HCT116 (cell line): ENCODE measurements at regions not wholly inside any gene's neighbourhood (a gene's known extent, or its start where the extent isn't known, plus 50 kb on each side); places are given as distances from the start of the nearest gene placed in this dataset.

Source experiments
- ATAC-seq: fragments of 200-7000 bp; cut with Tn5 transposase; 2 replicates; pipeline ENCODE4 v1.9.1; 2020; ENCODE audit warnings: mild to moderate bottlenecking, moderate library complexity
- BruUV-seq: library from RNA; stranded (reverse); fragments of 400-500 nt; replicated peaks from 2 replicates; lab custom pipeline; 2021; lab: Mats Ljungman, UMichigan
- CTCF ChIA-PET: fragments of 300-600 bp; sonication (Branson Sonifier 250); formaldehyde crosslinking; loops from one replicate; lab custom pipeline; 2021; ENCODE audit warnings: antibody characterized with exemption; lab: Charles Lee
- POLR2A ChIA-PET: fragments of 300-600, 350-600 bp; sonication (Branson Sonifier 250); formaldehyde crosslinking; loops from one replicate; lab custom pipeline; 2021; ENCODE audit warnings: antibody characterized with exemption; lab: Charles Lee
- RAD21 ChIA-PET, 2 experiments: fragments of 300-600 bp; sonication (Branson Sonifier 250); formaldehyde crosslinking; loops; one replicate each; lab custom pipeline; 2023; ENCODE audit warnings: low total read pairs in 2 of 2; ENCODE audit not compliant: uncharacterized antibody in 2 of 2, unreplicated experiment in 2 of 2, low non-redundant PET in 1 of 2; lab: Charles Lee
- DNase-seq: peaks from one replicate; pipeline ENCODE4 v3.0.0-alpha.2; 2010; ENCODE audit warnings: low read depth, low spot score
- H2AFZ ChIP-seq: fragments of 200-600 bp; shearing (Covaris generic), sonication (generic); 2 replicates; pipeline ENCODE4 v1.6.1; 2017; ENCODE audit warnings: low read depth, mixed run types, mixed read lengths, antibody characterized with exemption, low read length; ENCODE audit not compliant: poor library complexity, severe bottlenecking
- H3K27ac ChIP-seq: 2 replicates; pipeline ENCODE4 v1.5.1; 2012; ENCODE audit warnings: low read depth, low read length
- H3K27me3 ChIP-seq: fragments of 200-600 bp; sonication (generic); 2 replicates; pipeline ENCODE4 v1.6.1; 2016; ENCODE audit warnings: mixed run types, low read length, mixed read lengths; ENCODE audit not compliant: insufficient read depth
- H3K36me3 ChIP-seq, 2 experiments: fragments of 200-500 bp in 1 of 2; fragments of 200-600 bp in 1 of 2; sonication (Bioruptor generic) in 1 of 2; sonication (generic) in 1 of 2; 2 replicates each; pipeline versions ENCODE4 v1.5.1 to v1.6.1; 2014 to 2016; ENCODE audit warnings: low read length in 2 of 2, inconsistent platforms in 1 of 2, mixed read lengths in 1 of 2, mixed run types in 1 of 2; ENCODE audit not compliant: insufficient read depth in 2 of 2, control insufficient read depth in 1 of 2
- H3K4me1 ChIP-seq, 2 experiments: fragments of 200-600 bp in 1 of 2; sonication (generic) in 1 of 2; 2 replicates each; pipeline versions ENCODE4 v1.5.1 to v1.6.1; 2012 to 2017; ENCODE audit warnings: low read length in 2 of 2, inconsistent platforms in 1 of 2, mild to moderate bottlenecking in 1 of 2, mixed read lengths in 1 of 2, mixed run types in 1 of 2, moderate library complexity in 1 of 2; ENCODE audit not compliant: insufficient read depth in 2 of 2, control insufficient read depth in 1 of 2
- H3K4me2 ChIP-seq: fragments of 200-600 bp; sonication (generic); 2 replicates; pipeline ENCODE4 v1.6.1; 2017; ENCODE audit warnings: mixed run types, low read length, mixed read lengths
- H3K4me3 ChIP-seq, 2 experiments: fragments of 200-600 bp in 1 of 2; sonication (generic) in 1 of 2; replicated peaks in 1 of 2; 2 replicates each; pipeline ENCODE4 v1.5.1; 2011 to 2016; ENCODE audit warnings: low read length in 2 of 2, control low read depth in 1 of 2, low read depth in 1 of 2, mild to moderate bottlenecking in 1 of 2, mixed read lengths in 1 of 2, mixed run types in 1 of 2
- H3K79me2 ChIP-seq: fragments of 200-600 bp; sonication (generic); 2 replicates; pipeline ENCODE4 v1.6.1; 2017; ENCODE audit warnings: mild to moderate bottlenecking, mixed run types, low read length, moderate library complexity, mixed read lengths; ENCODE audit not compliant: insufficient read depth
- H3K9ac ChIP-seq: fragments of 200-600 bp; sonication (generic); 2 replicates; pipeline ENCODE4 v1.6.1; 2016; ENCODE audit warnings: low read length, mixed read lengths
- H3K9me2 ChIP-seq: fragments of 200-600 bp; sonication (generic), shearing (Covaris generic); 2 replicates; pipeline ENCODE4 v1.6.1; 2017; ENCODE audit warnings: mixed run types, mild to moderate bottlenecking, moderate library complexity; ENCODE audit not compliant: insufficient read depth
- H3K9me3 ChIP-seq, 2 experiments: fragments of 200-500 bp in 1 of 2; fragments of 200-600 bp in 1 of 2; sonication (Bioruptor generic) in 1 of 2; sonication (generic) in 1 of 2; 2 replicates each; pipeline ENCODE4 v1.6.1; 2014 to 2017; ENCODE audit warnings: low read length in 2 of 2, mixed read lengths in 2 of 2, inconsistent platforms in 1 of 2, low read depth in 1 of 2, mild to moderate bottlenecking in 1 of 2, mixed run types in 1 of 2, moderate library complexity in 1 of 2; ENCODE audit not compliant: control insufficient read depth in 1 of 2, insufficient read depth in 1 of 2
- H4K20me1 ChIP-seq: fragments of 200-600 bp; sonication (generic), shearing (Covaris generic); 2 replicates; pipeline ENCODE4 v1.6.1; 2017; ENCODE audit warnings: mixed run types, mild to moderate bottlenecking, moderate library complexity; ENCODE audit not compliant: insufficient read depth
- CEBPB ChIP-seq: IDR thresholded peaks from 2 replicates; pipeline ENCODE4 v1.6.1; 2012; ENCODE audit warnings: low read depth
- EGR1 ChIP-seq: IDR thresholded peaks from 2 replicates; pipeline ENCODE4 v1.6.1; 2012; ENCODE audit warnings: low read depth
- ELF1 ChIP-seq: IDR thresholded peaks from 2 replicates; pipeline ENCODE4 v1.6.1; 2012; ENCODE audit warnings: low read depth, borderline replicate concordance
- POLR2A ChIP-seq: IDR thresholded peaks from 2 replicates; pipeline ENCODE4 v1.7.0; 2011; ENCODE audit warnings: borderline replicate concordance; ENCODE audit not compliant: insufficient read depth, insufficient read length; ENCODE audit errors: extremely low read depth
- RAD21 ChIP-seq: IDR thresholded peaks from 2 replicates; pipeline ENCODE4 v1.6.1; 2012; ENCODE audit warnings: low read depth, mild to moderate bottlenecking
- SP1 ChIP-seq: IDR thresholded peaks from 2 replicates; pipeline ENCODE4 v1.6.1; 2012; ENCODE audit warnings: low read depth
- YY1 ChIP-seq: IDR thresholded peaks from 2 replicates; pipeline ENCODE4 v1.6.1; 2011; ENCODE audit warnings: low read length, low read depth, moderate library complexity, mild to moderate bottlenecking; ENCODE audit not compliant: insufficient replicate concordance; ENCODE audit errors: extremely low read depth
- ZFX ChIP-seq: fragments of 450-650 bp; IDR thresholded peaks from 2 replicates; pipeline ENCODE4 v1.6.1; 2017
- intact Hi-C: fragments of 100-400 bp; cut with micrococcal nuclease; formaldehyde crosslinking; loops from 2 replicates; pipeline ENCODE4 v1.10.0; 2022
- TF ChIP-seq, protein P1 (sequence below): IDR thresholded peaks from 2 replicates; pipeline ENCODE4 v1.6.1; 2012; ENCODE audit warnings: low read depth

DNA sequence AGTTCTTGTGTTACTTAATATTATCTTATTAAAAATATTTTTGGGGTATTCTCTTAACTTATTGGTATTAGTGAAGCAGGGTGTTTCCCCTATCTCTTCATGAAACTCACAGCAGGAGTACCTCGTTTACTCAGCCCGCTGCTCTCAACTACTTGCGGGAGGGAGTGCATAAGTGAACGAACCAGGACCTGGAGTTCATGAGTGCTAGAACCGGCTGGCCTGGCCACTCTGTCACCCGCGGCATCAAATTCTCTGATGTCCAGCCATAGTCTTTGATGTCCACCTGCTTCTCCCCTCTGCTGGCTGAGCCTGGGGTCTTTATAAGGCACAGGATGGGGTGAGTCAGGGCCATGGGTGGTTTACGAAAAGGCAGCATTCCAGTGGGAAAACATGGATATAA lies 216.7 kb upstream of the ANO5 start:
- H3K9ac ChIP-seq: no peak overlapping the region
- RAD21 ChIA-PET: no interaction called here
- peaks cover under 1 to 8% of the 10 kb centered on the region in 2 experiments; a peak in 2 of 4 replicates for H3K9me3 ChIP-seq
- intact Hi-C loops: no loop called here
- no peak overlapping the region for H3K4me3 ChIP-seq
- CTCF ChIA-PET: no interaction called here
- H4K20me1 ChIP-seq: no peaks in the 10 kb centered on the region
- no peak overlapping the region for H3K4me2 ChIP-seq
- no peaks in the 10 kb centered on the region for H3K36me3 ChIP-seq
- H3K27me3 ChIP-seq: no peaks in the 10 kb centered on the region
- no peak for TF ChIP-seq SP1
- TF ChIP-seq ZFX: no peak
- no peak for TF ChIP-seq YY1
- TF ChIP-seq CEBPB: no peak
- TF ChIP-seq, protein P1, sequence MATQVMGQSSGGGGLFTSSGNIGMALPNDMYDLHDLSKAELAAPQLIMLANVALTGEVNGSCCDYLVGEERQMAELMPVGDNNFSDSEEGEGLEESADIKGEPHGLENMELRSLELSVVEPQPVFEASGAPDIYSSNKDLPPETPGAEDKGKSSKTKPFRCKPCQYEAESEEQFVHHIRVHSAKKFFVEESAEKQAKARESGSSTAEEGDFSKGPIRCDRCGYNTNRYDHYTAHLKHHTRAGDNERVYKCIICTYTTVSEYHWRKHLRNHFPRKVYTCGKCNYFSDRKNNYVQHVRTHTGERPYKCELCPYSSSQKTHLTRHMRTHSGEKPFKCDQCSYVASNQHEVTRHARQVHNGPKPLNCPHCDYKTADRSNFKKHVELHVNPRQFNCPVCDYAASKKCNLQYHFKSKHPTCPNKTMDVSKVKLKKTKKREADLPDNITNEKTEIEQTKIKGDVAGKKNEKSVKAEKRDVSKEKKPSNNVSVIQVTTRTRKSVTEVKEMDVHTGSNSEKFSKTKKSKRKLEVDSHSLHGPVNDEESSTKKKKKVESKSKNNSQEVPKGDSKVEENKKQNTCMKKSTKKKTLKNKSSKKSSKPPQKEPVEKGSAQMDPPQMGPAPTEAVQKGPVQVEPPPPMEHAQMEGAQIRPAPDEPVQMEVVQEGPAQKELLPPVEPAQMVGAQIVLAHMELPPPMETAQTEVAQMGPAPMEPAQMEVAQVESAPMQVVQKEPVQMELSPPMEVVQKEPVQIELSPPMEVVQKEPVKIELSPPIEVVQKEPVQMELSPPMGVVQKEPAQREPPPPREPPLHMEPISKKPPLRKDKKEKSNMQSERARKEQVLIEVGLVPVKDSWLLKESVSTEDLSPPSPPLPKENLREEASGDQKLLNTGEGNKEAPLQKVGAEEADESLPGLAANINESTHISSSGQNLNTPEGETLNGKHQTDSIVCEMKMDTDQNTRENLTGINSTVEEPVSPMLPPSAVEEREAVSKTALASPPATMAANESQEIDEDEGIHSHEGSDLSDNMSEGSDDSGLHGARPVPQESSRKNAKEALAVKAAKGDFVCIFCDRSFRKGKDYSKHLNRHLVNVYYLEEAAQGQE: no peak
- TF ChIP-seq RAD21: no peak
- TF ChIP-seq POLR2A: no peak
- no peak for TF ChIP-seq EGR1
- no peak for TF ChIP-seq ELF1
- no peaks in the 10 kb centered on the region for H3K79me2 ChIP-seq
- H3K4me1 ChIP-seq: no peaks in the 10 kb centered on the region
- no peak overlapping the region for H2AFZ ChIP-seq
- ATAC-seq (no peak), DNase-seq (no peak)
- POLR2A ChIA-PET: no interaction called here
- BruUV-seq: no TSS peak
- H3K27ac ChIP-seq: no peak overlapping the region
- no peaks in the 10 kb centered on the region for H3K9me2 ChIP-seq
